GM18868 (cell line): ENCODE measurements at regions not wholly inside any gene's neighbourhood (a gene's known extent, or its start where the extent isn't known, plus 50 kb on each side); places are given as distances from the start of the nearest gene placed in this dataset.

Source experiments
- ATAC-seq: cut with Tn5 transposase; IDR thresholded peaks from one replicate; pipeline ENCODE4 v1.9.1; 2021; ENCODE audit warnings: mild to moderate bottlenecking, moderate library complexity; ENCODE audit not compliant: unreplicated experiment

DNA sequence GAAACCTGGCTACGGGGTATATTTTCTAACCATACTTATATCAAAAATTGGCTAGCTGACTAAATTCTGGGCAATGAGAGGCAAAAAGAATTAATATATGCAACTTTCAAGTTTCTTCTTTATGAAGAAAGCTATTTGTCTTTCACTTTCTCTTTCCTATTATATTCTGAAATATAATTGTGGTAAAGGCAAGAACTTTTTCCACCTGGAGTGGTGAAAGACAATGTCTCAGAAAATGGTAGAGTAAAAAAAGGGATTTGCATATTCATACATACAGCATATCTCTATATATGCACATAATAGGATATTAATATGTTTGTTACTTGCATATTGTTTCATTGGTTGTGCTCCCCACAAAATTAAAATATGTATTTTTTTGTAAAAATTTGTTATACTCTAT, 793.8 kb downstream of the PLA2G4A start:
- peak; percentile 31 for ATAC-seq

DNA sequence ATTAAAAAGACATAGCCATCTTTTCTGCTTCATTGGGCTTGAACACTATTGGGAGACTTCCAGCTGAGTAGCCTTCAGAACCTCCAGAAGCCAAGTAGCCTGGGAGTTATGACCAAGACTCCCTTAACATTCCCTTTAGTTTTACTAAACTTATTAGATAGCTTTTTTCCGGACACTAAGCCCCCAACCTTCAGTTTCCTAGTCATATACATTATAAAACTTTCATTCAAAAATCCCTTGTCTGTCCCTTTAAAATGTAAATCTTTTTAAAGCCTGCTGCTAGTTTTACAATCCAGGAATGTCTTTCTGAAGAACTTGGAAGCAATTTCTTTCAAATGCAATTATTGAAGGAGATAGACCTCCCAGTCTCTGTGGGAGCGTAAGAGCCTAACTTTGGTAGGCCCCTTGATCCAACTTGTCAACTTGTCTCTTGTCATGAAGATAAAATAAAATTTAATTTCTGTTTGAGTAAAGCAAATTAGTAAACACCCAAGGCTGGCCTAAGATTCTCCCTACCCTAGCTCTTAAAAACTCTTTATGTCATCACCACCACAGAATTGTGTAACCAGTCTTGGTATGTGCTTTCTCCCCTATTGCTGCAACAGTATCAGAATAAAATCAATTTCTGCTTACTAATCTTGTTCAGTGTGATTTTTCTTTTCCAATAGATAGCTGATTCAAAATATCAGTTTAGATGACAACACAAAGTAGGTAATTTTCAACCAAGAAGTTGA, 796.2 kb downstream of the PLA2G4A start:
- ATAC-seq = no peak

DNA sequence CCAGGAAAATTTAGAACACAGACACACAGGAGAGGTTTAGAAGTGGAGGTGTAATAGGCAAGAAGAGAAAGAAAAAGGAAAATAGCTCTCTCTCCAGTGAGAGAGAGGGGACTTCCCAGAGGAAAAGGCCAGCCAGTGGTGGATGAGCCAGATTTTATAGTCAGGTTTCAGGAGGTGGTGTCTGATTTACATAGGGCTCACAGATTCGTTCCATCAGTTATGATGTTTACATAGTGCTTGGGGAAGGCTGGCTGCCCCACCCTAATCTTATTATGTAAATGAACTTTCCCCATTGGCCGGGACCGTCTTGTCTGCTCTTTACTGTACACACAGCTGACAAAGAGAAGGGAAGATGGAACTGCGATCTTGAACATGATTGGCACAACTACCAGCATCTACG, 797.3 kb downstream of the PLA2G4A start:
- ATAC-seq = no peak

DNA sequence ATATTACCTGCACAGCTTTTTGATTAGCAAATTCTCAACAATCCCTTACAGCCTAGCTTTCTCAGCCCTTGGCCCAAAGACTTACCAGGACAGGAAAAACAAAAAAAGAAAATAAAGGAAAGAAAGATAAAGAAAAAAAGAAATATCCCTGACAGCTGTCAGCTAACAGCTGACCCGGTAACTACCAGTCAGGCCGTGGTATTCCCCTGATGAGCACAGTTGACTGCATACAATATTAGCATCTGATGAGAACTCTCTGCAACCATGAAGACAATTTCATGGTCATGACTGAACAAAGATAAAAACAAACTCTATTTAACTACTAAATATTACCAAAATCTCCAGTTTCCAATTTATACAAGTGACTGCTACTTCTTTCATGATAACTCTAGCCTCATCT, 798.8 kb downstream of the PLA2G4A start:
- ATAC-seq = peak; percentile 63

DNA sequence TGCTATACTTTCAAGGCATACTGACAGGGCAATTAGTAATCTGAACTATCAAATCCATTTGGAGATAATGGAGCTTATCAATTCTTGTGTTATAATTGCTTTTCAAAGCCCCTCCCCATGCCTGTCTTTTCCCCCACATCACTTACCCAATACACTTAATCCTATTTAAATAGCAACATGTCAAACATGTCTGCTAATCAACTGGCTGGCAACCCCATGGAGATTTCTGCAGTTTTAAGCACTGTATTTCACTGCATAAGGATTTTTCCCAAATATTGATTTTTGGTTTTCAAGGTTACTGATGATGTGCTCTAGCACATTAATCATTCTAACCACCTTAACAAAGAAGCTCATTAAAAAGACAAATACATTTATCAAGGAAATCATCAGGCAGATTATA, 800.3 kb downstream of the PLA2G4A start:
- ATAC-seq = no peak

DNA sequence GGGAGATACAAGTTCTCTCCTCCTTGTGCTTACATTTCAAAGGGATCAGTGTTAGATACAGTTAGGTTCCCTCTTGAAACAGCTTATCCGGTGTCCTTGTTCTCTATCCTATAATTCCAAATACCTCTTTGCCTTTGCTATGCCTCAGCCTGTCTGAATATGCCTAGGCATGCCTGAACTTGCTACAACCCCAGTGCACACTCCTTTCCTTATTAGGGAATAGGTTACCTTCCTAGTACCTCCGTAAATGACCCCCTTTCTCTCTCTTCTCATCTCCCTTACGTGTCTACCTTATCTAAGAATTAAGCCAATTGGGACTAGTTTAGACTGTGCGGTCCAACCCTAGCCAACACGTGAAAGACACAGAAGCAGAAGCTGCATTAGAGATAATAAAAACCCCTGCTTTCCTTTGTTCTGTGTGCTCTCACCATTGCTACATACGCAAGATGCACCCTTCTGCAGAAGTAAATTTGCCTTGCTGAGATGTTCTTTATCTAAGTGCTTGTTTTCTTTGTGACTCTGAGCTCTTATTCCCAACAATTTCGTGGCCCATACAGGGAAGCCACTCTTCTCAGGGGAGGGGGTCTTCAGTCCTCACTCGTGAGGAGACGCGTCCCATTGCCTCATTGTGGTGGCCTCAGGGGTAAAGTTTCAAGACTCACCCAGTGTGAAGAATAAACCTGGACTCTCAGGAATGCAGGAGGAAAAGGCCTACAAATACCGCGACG, 802.1 kb downstream of the PLA2G4A start:
- no peak for ATAC-seq

- no peak for ATAC-seq
Observed at GRCh38 chr1:187631381-187631675, 802.6 kb downstream of the PLA2G4A start.

DNA sequence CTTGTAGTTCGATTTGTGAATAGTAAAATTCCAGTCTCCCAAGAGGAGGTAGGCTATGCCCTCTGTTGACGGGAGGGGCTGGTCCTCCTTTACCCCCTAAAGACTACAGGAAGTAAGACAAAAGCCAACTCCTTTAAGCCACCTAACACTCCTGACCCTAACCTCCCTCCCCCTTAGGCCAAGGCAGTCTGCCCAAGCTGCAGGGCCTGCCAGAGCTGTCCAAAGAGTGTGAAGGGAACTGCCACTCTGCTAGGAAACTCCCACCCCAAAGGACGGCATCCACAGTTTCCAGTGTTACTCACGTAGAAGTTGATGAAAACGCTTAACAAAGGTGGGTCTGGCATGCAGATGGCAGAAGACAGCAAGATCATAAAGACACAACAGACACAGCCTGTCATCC, 803.2 kb downstream of the PLA2G4A start:
- ATAC-seq = no peak

GRCh38 chr1:187634940-187635339, 806.2 kb downstream of the PLA2G4A start:
- no peak for ATAC-seq

DNA sequence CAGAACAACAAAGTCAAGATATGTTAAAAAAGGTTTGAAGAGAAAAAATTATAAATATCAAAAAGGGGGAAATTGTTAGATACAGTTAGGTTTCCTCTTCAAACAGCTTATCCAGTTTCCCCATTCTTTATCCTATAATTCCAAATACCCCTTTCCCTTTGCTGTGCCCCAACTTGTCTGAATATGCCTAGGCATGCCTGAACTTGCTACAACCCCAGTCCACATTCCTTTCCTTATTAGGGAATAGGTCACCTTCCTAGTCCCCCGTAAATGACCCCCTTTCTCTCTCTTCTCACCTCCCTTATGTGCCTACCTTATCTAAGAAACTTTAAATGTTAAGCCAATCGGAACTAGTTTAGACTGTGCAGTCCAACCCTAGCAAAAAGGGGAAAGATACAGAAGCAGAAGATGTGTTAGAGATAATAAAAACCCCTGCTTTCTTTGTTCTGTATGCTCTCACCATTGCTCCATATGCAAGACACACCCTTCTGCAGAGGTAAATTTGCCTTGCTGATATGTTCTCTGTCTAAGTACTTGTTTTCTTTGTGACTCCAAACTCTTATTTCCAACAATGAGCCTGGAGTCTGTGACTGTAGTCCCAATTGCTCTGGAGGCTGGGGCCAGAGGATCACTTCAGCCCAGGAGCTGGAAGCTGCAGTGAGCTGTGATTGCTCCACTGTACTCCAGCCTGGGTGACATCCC, 810.1 kb downstream of the PLA2G4A start:
- no peak for ATAC-seq

DNA sequence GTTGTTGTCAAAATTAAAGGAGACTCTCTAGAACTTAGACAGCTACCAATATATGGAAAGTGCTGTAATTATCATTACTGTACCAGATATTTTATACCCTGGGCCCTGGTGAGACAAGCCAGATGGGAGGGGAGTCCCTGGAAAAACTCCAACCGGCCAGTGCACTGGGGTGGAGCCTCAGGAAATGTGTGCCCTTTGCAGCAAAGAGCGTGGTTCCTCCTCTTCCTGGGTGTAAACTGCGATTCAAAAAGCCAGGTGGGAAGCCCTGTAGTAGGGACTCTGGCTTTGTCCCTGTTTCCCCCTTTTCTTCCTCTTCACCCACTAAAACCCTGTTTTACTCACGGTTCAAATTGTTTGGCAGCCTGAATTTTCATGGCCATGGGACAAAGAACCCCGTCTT, 812.3 kb downstream of the PLA2G4A start:
- no peak for ATAC-seq

GRCh38 chr1:187641463-187641862, 812.7 kb downstream of the PLA2G4A start:
- ATAC-seq = no peak

- no peak for ATAC-seq
Observed at GRCh38 chr1:187641907-187642306, 813.2 kb downstream of the PLA2G4A start.

GRCh38 chr1:187645651-187646050, 816.9 kb downstream of the PLA2G4A start:
- ATAC-seq = no peak

DNA sequence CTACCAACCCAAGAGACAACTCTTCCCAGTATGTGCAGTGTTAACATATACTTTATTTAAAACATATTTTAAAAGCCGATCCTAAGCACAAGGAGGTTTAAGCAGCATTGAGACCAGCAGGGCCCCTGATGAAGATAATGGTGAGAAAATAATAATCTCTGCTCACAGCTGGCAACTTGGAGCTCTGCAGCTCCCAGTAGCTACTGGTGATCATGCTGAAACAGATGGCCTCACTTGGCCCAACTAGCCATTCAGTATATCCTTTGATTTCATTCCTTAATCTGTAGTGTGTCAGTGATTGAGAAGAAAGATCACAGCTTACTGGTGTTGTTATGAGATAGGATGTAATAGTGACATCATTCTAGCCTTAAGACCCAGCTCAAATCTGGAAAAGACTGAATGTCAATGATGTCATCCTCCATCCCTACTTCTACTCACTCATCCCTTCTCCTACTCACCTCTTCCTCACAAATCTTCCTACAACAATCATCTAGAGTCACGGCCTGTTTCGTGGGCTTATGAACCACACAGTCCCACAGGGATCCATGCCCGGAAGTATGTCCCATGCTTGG, 817.9 kb downstream of the PLA2G4A start:
- ATAC-seq = no peak

DNA sequence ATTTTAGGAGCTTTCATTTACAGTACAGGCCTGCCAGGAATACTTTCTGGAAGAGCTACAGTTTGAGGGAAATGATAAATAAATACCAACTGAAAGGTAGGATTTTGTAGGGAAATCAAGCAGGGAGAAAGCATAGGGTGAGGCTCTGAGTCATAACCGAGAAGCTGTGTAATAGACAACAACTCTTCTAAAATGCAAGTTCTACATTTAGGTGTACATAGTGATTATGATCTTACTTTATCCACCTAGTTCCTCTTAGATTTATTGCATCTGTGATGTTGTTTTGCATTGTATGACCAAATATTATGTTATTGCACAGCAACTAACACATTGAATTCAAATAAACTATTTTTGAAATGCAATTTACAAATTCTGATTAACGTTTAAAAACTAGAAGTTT, 819.3 kb downstream of the PLA2G4A start:
- no peak for ATAC-seq

- ATAC-seq = no peak
Observed at GRCh38 chr1:187654635-187655034, 825.9 kb downstream of the PLA2G4A start.

DNA sequence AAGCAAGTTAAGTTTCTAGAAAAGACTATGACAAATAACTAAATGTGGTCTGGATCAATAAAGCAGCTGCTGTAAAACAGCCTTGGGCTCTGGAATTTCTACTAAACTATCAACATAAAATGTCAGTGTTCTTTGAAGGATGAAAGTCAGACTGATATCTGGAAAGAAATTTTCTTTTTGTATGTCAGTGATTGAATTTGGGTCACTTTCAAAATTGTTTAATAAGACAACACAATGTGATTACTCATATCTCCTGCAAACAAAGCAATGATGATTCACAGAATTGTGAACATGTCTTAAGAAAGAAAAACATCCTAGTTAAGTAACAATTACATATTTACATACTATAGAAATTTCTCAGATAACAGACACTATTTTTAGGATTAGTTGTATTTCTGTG, 826.4 kb downstream of the PLA2G4A start:
- ATAC-seq = no peak

GRCh38 chr1:187665483-187665882, 836.7 kb downstream of the PLA2G4A start:
- ATAC-seq = no peak

- no peak for ATAC-seq
Observed at GRCh38 chr1:187680823-187681222, 852.1 kb downstream of the PLA2G4A start.

GRCh38 chr1:187682112-187682511, 853.4 kb downstream of the PLA2G4A start:
- no peak for ATAC-seq

DNA sequence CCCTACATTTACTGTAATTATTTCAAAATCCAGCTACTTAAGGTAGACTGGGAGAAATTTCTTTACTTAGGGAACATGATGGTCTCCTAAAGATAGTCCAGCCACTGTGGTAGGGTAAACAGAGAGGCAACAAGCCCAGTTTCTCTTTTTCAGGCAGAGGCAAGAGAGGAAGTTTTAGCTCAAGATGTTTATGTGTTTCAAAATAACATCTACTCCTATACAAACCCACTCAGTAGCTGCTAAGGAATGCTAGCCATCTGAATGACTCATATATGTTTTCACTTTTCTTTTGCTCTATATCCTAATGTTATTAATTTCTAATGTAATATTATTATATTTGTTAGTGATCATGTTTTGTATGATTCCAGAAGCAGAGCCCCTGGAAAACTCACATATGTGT, 856.6 kb downstream of the PLA2G4A start:
- no peak for ATAC-seq
